ENCODE measurements at regions not wholly inside any gene's neighbourhood (a gene's known extent, or its start where the extent isn't known, plus 50 kb on each side); places are given as distances from the start of the nearest gene placed in this dataset.

- peak; percentile 40 for DNase-seq (ENCODE audit: low spot score)
- in situ Hi-C loops (cut with HindIII; ENCODE audit: low sequenced_read_pairs): no loop called here
These were observed 484.2 kb upstream of the BOD1L1 start for GRCh38 chr4:14111730-14112181.

GRCh38 chr4:14115106-14115505, 487.6 kb upstream of the BOD1L1 start:
- in situ Hi-C loops (cut with HindIII; ENCODE audit: low sequenced_read_pairs): no loop called here
- DNase-seq (ENCODE audit: low spot score): no peak

GRCh38 chr4:14117575-14118238, 490.2 kb upstream of the BOD1L1 start:
- in situ Hi-C loops (cut with HindIII; ENCODE audit: low sequenced_read_pairs): no loop called here

GRCh38 chr4:14124816-14125215, 497.3 kb upstream of the BOD1L1 start:
- no peak for DNase-seq (ENCODE audit: low spot score)
- in situ Hi-C loops (cut with HindIII; ENCODE audit: low sequenced_read_pairs): no loop called here

More at GRCh38 chr4:14117575-14118238, 490.2 kb upstream of the BOD1L1 start:
- DNase-seq (ENCODE audit: low spot score): no peak

GRCh38 chr4:14125375-14126129, 498.0 kb upstream of the BOD1L1 start:
- in situ Hi-C loops (cut with HindIII; ENCODE audit: low sequenced_read_pairs): no loop called here
- DNase-seq (ENCODE audit: low spot score): no peak

- DNase-seq (ENCODE audit: low spot score): no peak
- in situ Hi-C loops (cut with HindIII; ENCODE audit: low sequenced_read_pairs): no loop called here
These were observed 503.0 kb upstream of the BOD1L1 start for GRCh38 chr4:14130551-14130950.

GRCh38 chr4:14131335-14131734, 503.8 kb upstream of the BOD1L1 start:
- in situ Hi-C loops (cut with HindIII; ENCODE audit: low sequenced_read_pairs): no loop called here

GRCh38 chr4:14132301-14132700, 504.8 kb upstream of the BOD1L1 start:
- no peak for DNase-seq (ENCODE audit: low spot score)
- in situ Hi-C loops (cut with HindIII; ENCODE audit: low sequenced_read_pairs): no loop called here

More at GRCh38 chr4:14131335-14131734, 503.8 kb upstream of the BOD1L1 start:
- no peak for DNase-seq (ENCODE audit: low spot score)

GRCh38 chr4:14138106-14138505, 510.6 kb upstream of the BOD1L1 start:
- in situ Hi-C loops (cut with HindIII; ENCODE audit: low sequenced_read_pairs): no loop called here
- DNase-seq (ENCODE audit: low spot score): peak; percentile 58

- no peak for DNase-seq (ENCODE audit: low spot score)
- in situ Hi-C loops (cut with HindIII; ENCODE audit: low sequenced_read_pairs): no loop called here
These were observed 516.4 kb upstream of the BOD1L1 start for GRCh38 chr4:14143892-14144291.

- DNase-seq (ENCODE audit: low spot score): peak; percentile 10
- in situ Hi-C loops (cut with HindIII; ENCODE audit: low sequenced_read_pairs): no loop called here
These were observed 521.9 kb upstream of the BOD1L1 start for GRCh38 chr4:14149176-14150053.

- no peak for DNase-seq (ENCODE audit: low spot score)
- in situ Hi-C loops (cut with HindIII; ENCODE audit: low sequenced_read_pairs): no loop called here
These were observed 523.6 kb upstream of the BOD1L1 start for GRCh38 chr4:14151101-14151500.

- DNase-seq (ENCODE audit: low spot score): no peak
- in situ Hi-C loops (cut with HindIII; ENCODE audit: low sequenced_read_pairs): no loop called here
These were observed 525.5 kb upstream of the BOD1L1 start for GRCh38 chr4:14152834-14153519.

GRCh38 chr4:14155803-14156202, 528.3 kb upstream of the BOD1L1 start:
- in situ Hi-C loops (cut with HindIII; ENCODE audit: low sequenced_read_pairs): no loop called here
- DNase-seq (ENCODE audit: low spot score): peak; percentile 98

- peak; percentile 30 for DNase-seq (ENCODE audit: low spot score)
- in situ Hi-C loops (cut with HindIII; ENCODE audit: low sequenced_read_pairs): no loop called here
These were observed 529.7 kb upstream of the BOD1L1 start for GRCh38 chr4:14157262-14157661.

- in situ Hi-C loops (cut with HindIII; ENCODE audit: low sequenced_read_pairs): no loop called here
- DNase-seq (ENCODE audit: low spot score): no peak
These were observed 537.8 kb upstream of the BOD1L1 start for GRCh38 chr4:14165222-14165920.

GRCh38 chr4:14167876-14168510, 540.5 kb upstream of the BOD1L1 start:
- no peak for DNase-seq (ENCODE audit: low spot score)
- in situ Hi-C loops (cut with HindIII; ENCODE audit: low sequenced_read_pairs): no loop called here

- peak; percentile 61 for DNase-seq (ENCODE audit: low spot score)
- in situ Hi-C loops (cut with HindIII; ENCODE audit: low sequenced_read_pairs): no loop called here
These were observed 541.4 kb upstream of the BOD1L1 start for GRCh38 chr4:14168919-14169318.
